HFF-Myc (cell line): ENCODE measurements at regions not wholly inside any gene's neighbourhood (a gene's known extent, or its start where the extent isn't known, plus 50 kb on each side); places are given as distances from the start of the nearest gene placed in this dataset.
A peak's percentile ranks its signal among the peaks of the same experiment; 100 is the strongest.

Experiments used
- DNase-seq: peaks from one replicate; pipeline ENCODE4 v3.0.0-alpha.2; 2011; ENCODE audit warnings: low read depth; ENCODE audit errors: extremely low read depth
- H3K4me3 ChIP-seq: replicated peaks from 2 replicates; pipeline ENCODE4 v1.5.1; 2011; ENCODE audit warnings: low read depth, mild to moderate bottlenecking, control low read depth, low read length
- TF ChIP-seq, protein P1 (sequence below): IDR thresholded peaks from 2 replicates; pipeline ENCODE4 v1.5.1; 2012; ENCODE audit warnings: mild to moderate bottlenecking, low read depth, low read length, control low read depth; ENCODE audit errors: missing control alignments

DNA sequence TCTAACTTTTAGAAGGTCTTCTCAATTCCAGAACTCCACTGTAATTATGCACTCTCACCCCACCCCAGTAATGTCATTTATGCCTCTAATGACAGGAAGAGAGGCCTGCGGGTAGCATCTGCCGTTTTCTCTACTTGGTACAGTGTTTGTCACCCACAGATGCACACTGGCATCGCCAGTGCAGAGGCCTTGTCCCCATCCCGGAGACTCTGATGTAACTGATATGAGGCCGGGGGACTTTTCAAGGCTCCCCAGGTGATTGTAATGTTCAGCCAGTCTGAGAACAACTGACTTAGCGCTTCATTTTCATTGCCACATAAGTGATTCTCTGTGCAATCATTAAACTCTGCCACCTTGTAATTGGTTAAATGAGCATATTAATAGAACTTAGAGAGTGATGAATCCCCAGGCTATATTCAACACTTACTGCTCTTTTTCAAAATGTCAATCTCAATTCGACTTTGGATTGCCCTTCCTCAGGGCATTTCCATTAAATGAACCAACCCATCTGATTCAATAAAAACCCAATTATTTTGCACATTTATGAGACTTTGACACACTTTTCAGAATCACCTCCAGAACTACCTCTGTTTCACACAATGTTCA lies 113.2 kb downstream of the HERPUD2 start:
- DNase-seq = no peak
- TF ChIP-seq, protein P1, sequence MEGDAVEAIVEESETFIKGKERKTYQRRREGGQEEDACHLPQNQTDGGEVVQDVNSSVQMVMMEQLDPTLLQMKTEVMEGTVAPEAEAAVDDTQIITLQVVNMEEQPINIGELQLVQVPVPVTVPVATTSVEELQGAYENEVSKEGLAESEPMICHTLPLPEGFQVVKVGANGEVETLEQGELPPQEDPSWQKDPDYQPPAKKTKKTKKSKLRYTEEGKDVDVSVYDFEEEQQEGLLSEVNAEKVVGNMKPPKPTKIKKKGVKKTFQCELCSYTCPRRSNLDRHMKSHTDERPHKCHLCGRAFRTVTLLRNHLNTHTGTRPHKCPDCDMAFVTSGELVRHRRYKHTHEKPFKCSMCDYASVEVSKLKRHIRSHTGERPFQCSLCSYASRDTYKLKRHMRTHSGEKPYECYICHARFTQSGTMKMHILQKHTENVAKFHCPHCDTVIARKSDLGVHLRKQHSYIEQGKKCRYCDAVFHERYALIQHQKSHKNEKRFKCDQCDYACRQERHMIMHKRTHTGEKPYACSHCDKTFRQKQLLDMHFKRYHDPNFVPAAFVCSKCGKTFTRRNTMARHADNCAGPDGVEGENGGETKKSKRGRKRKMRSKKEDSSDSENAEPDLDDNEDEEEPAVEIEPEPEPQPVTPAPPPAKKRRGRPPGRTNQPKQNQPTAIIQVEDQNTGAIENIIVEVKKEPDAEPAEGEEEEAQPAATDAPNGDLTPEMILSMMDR = no peak
- H3K4me3 ChIP-seq = no peak overlapping the region

DNA sequence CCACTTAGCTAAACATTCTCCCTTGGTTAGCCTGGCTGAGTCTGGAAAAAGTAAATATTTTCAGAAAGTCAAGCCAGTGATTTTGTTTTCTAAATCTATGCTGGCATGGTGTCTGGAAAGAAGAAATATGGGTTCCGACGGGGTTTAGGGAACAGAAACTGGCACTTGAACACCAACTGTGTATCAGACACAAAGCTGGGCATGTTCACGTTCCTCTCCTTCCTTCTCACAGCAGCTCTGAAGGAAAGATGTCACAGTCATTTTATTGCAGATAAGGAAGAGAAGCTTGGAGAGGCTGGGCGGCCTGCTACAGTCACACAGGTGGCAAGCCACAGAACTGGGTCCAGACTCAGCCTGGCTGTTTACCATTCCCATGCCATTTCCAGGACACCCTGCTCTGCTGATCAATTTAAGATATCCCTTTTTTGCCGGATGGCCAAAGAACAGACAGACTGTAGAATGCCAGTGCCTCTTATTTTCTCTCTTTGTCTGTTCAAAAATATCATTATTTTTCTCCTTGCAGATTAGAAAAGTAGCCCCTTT lies 118.8 kb downstream of the HERPUD2 start:
- no peak for DNase-seq
- no peak overlapping the region for H3K4me3 ChIP-seq
- TF ChIP-seq, protein P1 = no peak

DNA sequence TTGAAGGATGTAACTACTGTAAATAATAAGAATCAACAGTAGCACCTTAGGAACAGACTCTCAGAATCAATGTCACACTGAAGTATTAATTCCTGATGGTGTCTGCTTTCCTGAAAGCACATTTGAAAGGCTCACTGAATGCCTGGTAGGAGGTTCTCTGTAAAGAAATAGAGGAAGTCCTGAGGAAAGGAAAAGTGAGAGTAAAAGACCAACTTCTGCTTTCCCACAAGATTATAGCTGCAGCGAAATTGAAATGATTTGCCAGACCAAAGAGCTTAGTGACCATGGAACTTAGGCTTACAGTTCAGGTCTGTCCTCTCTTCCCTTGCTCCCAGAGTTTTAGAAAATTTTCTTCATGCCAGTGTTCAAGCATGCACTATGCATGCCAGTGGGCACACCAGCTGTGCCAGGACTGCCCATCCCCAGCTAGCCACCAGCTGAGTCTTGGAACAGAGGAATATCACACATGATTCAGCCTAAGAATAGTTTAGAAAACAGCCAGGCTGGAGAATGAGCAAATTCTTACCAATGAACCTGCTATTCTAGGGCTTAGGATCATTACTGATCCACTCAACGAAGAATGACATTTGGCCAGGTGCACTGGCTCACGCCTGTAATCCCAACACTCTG lies 123.2 kb downstream of the HERPUD2 start:
- no peak for DNase-seq
- TF ChIP-seq, protein P1 = no peak
- H3K4me3 ChIP-seq = no peak overlapping the region

DNA sequence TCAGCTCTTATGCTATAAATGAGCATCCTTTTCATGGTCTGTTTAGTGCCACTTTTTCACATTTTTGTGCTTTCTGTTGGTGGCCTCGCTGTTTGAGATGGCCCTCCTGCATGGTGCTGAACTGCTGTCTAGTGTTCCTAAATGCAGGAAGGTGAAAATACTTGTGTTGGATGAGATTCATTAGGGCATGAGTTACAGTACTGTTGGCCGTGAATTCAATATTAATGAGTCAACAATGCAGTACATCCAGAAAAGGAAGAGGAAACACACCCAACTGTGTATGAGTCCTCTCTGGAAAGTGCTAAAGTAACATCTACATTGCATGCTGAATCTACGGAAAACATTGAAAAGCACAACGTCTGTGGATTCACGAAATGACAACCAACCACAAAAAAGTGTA lies 124.0 kb downstream of the HERPUD2 start:
- TF ChIP-seq, protein P1 = no peak
- no peak for DNase-seq
- no peak overlapping the region for H3K4me3 ChIP-seq

DNA sequence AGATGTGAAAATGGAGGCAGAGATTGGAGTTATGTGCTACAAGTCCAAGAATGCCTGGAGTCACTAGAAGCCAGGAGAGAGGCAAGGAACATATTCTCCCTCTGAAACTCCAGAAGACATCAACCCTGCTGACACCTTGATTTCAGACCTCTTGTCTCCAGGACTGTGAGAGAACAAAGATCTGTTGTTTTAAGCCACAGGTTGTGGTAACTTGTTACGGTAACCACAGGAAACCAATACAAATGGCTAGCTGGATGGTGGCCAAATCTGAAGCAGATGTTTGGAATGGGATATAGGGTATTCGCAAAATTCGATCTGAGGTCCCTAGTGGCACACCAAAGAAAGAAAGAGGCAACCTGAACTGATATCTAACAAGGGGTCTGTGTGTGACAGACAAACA lies 129.0 kb downstream of the HERPUD2 start:
- no peak overlapping the region for H3K4me3 ChIP-seq
- TF ChIP-seq, protein P1 = no peak
- peak; percentile 42 for DNase-seq

DNA sequence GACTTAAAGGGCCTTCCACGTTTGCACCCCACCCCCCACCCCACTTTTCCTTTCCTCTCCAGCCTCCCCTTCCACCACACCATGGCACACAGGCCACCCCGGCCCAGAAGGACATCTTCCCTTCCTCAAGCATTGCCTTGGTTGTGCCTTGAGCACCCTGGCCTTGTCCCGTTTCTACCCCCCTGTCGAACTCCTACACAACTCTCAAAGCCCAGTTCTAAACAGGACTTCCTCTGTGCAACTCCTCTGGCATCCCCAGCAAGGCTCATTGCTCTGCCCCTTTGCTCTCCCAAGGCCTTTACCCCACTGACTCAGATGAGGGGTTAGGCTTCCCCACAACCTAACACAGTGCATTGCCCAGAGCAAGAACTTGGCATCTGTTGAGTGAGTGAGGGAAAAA lies 136.1 kb downstream of the HERPUD2 start:
- DNase-seq = no peak
- TF ChIP-seq, protein P1 = no peak
- H3K4me3 ChIP-seq = no peak overlapping the region
